ENCODE measurements at regions not wholly inside any gene's neighbourhood (a gene's known extent, or its start where the extent isn't known, plus 50 kb on each side); places are given as distances from the start of the nearest gene placed in this dataset.

DNA sequence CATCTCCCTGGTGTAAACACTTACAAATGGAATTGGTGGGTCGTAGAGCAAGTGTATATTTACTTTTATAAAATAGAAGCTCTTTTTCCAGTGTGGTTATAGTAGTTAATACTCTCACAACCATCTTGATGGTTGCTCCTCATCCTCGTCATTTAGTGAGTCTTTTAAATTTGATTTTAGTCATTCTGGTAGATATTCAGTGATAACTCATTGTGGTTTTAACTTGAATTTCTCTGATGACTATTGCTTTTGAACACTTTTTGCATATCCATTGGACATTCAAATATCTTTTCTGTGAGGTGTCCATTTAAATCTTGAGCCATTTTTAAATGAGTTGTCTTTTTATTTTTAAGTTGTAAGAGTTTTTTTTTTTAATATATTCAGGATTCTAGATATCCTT, 189.2 kb upstream of the PHACTR1 start:
- Mint-ChIP-seq H3K9me3 (peaks cover 5% of the 10 kb centered on the region), H3K4me1 (peaks cover 21% of the 10 kb centered on the region), H3K36me3 (no peaks in the 10 kb centered on the region), H3K27ac (no peak overlapping the region), H3K27me3 (ENCODE audit: low read depth) (no peaks in the 10 kb centered on the region; the same call in 1 of the 2 replicates), H3K4me3 (no peak overlapping the region)
- CTCF ChIA-PET: no interaction called here
- no peak for ATAC-seq
- DNase-seq (ENCODE audit: low spot score): no peak
- POLR2A ChIA-PET: no interaction called here
- TF ChIP-seq ZNF317 (CRISPR knock-in tag; IDR thresholded peaks at IDR 0.05; ENCODE audit: borderline replicate concordance, low read depth): no peak
- TF ChIP-seq ZNF232 (CRISPR knock-in tag; IDR thresholded peaks at IDR 0.05): no peak
- TF ChIP-seq, protein P1, sequence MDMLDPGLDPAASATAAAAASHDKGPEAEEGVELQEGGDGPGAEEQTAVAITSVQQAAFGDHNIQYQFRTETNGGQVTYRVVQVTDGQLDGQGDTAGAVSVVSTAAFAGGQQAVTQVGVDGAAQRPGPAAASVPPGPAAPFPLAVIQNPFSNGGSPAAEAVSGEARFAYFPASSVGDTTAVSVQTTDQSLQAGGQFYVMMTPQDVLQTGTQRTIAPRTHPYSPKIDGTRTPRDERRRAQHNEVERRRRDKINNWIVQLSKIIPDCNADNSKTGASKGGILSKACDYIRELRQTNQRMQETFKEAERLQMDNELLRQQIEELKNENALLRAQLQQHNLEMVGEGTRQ (CRISPR knock-in tag; IDR thresholded peaks at IDR 0.05): no peak
- TF ChIP-seq CBFB (CRISPR knock-in tag; IDR thresholded peaks at IDR 0.05; ENCODE audit: low read depth): no peak
- no peak for TF ChIP-seq SOX15 (CRISPR knock-in tag; IDR thresholded peaks at IDR 0.05)
- TF ChIP-seq, protein P2, sequence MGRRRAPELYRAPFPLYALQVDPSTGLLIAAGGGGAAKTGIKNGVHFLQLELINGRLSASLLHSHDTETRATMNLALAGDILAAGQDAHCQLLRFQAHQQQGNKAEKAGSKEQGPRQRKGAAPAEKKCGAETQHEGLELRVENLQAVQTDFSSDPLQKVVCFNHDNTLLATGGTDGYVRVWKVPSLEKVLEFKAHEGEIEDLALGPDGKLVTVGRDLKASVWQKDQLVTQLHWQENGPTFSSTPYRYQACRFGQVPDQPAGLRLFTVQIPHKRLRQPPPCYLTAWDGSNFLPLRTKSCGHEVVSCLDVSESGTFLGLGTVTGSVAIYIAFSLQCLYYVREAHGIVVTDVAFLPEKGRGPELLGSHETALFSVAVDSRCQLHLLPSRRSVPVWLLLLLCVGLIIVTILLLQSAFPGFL (CRISPR knock-in tag; IDR thresholded peaks at IDR 0.05; ENCODE audit: borderline replicate concordance): no peak
- TF ChIP-seq, protein P3, sequence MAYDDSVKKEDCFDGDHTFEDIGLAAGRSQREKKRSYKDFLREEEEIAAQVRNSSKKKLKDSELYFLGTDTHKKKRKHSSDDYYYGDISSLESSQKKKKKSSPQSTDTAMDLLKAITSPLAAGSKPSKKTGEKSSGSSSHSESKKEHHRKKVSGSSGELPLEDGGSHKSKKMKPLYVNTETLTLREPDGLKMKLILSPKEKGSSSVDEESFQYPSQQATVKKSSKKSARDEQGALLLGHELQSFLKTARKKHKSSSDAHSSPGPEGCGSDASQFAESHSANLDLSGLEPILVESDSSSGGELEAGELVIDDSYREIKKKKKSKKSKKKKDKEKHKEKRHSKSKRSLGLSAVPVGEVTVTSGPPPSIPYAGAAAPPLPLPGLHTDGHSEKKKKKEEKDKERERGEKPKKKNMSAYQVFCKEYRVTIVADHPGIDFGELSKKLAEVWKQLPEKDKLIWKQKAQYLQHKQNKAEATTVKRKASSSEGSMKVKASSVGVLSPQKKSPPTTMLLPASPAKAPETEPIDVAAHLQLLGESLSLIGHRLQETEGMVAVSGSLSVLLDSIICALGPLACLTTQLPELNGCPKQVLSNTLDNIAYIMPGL (CRISPR knock-in tag; IDR thresholded peaks at IDR 0.05): no peak
- TF ChIP-seq, protein P4, sequence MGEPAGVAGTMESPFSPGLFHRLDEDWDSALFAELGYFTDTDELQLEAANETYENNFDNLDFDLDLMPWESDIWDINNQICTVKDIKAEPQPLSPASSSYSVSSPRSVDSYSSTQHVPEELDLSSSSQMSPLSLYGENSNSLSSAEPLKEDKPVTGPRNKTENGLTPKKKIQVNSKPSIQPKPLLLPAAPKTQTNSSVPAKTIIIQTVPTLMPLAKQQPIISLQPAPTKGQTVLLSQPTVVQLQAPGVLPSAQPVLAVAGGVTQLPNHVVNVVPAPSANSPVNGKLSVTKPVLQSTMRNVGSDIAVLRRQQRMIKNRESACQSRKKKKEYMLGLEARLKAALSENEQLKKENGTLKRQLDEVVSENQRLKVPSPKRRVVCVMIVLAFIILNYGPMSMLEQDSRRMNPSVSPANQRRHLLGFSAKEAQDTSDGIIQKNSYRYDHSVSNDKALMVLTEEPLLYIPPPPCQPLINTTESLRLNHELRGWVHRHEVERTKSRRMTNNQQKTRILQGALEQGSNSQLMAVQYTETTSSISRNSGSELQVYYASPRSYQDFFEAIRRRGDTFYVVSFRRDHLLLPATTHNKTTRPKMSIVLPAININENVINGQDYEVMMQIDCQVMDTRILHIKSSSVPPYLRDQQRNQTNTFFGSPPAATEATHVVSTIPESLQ (CRISPR knock-in tag; IDR thresholded peaks at IDR 0.05): no peak
- TF ChIP-seq, protein P5, sequence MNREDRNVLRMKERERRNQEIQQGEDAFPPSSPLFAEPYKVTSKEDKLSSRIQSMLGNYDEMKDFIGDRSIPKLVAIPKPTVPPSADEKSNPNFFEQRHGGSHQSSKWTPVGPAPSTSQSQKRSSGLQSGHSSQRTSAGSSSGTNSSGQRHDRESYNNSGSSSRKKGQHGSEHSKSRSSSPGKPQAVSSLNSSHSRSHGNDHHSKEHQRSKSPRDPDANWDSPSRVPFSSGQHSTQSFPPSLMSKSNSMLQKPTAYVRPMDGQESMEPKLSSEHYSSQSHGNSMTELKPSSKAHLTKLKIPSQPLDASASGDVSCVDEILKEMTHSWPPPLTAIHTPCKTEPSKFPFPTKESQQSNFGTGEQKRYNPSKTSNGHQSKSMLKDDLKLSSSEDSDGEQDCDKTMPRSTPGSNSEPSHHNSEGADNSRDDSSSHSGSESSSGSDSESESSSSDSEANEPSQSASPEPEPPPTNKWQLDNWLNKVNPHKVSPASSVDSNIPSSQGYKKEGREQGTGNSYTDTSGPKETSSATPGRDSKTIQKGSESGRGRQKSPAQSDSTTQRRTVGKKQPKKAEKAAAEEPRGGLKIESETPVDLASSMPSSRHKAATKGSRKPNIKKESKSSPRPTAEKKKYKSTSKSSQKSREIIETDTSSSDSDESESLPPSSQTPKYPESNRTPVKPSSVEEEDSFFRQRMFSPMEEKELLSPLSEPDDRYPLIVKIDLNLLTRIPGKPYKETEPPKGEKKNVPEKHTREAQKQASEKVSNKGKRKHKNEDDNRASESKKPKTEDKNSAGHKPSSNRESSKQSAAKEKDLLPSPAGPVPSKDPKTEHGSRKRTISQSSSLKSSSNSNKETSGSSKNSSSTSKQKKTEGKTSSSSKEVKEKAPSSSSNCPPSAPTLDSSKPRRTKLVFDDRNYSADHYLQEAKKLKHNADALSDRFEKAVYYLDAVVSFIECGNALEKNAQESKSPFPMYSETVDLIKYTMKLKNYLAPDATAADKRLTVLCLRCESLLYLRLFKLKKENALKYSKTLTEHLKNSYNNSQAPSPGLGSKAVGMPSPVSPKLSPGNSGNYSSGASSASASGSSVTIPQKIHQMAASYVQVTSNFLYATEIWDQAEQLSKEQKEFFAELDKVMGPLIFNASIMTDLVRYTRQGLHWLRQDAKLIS (CRISPR knock-in tag; IDR thresholded peaks at IDR 0.05; ENCODE audit: borderline replicate concordance): no peak
- TF ChIP-seq, protein P6, sequence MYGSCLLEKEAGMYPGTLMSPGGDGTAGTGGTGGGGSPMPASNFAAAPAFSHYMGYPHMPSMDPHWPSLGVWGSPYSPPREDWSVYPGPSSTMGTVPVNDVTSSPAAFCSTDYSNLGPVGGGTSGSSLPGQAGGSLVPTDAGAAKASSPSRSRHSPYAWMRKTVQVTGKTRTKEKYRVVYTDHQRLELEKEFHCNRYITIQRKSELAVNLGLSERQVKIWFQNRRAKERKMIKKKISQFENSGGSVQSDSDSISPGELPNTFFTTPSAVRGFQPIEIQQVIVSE (CRISPR knock-in tag; IDR thresholded peaks at IDR 0.05; ENCODE audit: borderline replicate concordance): no peak
- TF ChIP-seq TCF7 (CRISPR knock-in tag; IDR thresholded peaks at IDR 0.05; ENCODE audit: low read depth): no peak
- TF ChIP-seq CREB1 (CRISPR knock-in tag; IDR thresholded peaks at IDR 0.05): no peak
- TF ChIP-seq TEAD1 (CRISPR knock-in tag; IDR thresholded peaks at IDR 0.05): no peak
- TF ChIP-seq ZBTB21 (CRISPR knock-in tag; IDR thresholded peaks at IDR 0.05; ENCODE audit: borderline replicate concordance): no peak
- TF ChIP-seq TEAD4 (CRISPR knock-in tag; IDR thresholded peaks at IDR 0.05): no peak
- TF ChIP-seq, protein P7, sequence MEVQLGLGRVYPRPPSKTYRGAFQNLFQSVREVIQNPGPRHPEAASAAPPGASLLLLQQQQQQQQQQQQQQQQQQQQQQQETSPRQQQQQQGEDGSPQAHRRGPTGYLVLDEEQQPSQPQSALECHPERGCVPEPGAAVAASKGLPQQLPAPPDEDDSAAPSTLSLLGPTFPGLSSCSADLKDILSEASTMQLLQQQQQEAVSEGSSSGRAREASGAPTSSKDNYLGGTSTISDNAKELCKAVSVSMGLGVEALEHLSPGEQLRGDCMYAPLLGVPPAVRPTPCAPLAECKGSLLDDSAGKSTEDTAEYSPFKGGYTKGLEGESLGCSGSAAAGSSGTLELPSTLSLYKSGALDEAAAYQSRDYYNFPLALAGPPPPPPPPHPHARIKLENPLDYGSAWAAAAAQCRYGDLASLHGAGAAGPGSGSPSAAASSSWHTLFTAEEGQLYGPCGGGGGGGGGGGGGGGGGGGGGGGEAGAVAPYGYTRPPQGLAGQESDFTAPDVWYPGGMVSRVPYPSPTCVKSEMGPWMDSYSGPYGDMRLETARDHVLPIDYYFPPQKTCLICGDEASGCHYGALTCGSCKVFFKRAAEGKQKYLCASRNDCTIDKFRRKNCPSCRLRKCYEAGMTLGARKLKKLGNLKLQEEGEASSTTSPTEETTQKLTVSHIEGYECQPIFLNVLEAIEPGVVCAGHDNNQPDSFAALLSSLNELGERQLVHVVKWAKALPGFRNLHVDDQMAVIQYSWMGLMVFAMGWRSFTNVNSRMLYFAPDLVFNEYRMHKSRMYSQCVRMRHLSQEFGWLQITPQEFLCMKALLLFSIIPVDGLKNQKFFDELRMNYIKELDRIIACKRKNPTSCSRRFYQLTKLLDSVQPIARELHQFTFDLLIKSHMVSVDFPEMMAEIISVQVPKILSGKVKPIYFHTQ (CRISPR knock-in tag; IDR thresholded peaks at IDR 0.05): no peak
- no peak for TF ChIP-seq ETV6 (CRISPR knock-in tag; IDR thresholded peaks at IDR 0.05)
